Nephron (organoid): ENCODE measurements at regions not wholly inside any gene's neighbourhood (a gene's known extent, or its start where the extent isn't known, plus 50 kb on each side); places are given as distances from the start of the nearest gene placed in this dataset.

Source experiments
- H3K27ac Mint-ChIP-seq, 3 experiments: 2 replicates each; pipeline ENCODE4 v1.8.0; 2020; ENCODE audit warnings: mixed read lengths in 3 of 3, mild to moderate bottlenecking in 2 of 3, moderate library complexity in 1 of 3
- H3K27me3 Mint-ChIP-seq: 2 replicates; pipeline ENCODE4 v1.8.0; 2021; ENCODE audit warnings: low read depth, mild to moderate bottlenecking, moderate library complexity, mixed read lengths
- H3K36me3 Mint-ChIP-seq: 2 replicates; pipeline ENCODE4 v1.8.0; 2020; ENCODE audit warnings: low read depth, mixed read lengths
- H3K4me1 Mint-ChIP-seq: 2 replicates; pipeline ENCODE4 v1.8.0; 2020; ENCODE audit warnings: mixed read lengths
- H3K4me3 Mint-ChIP-seq, 3 experiments: 2 replicates each; pipeline ENCODE4 v1.8.0; 2020; ENCODE audit warnings: mild to moderate bottlenecking in 3 of 3, mixed read lengths in 3 of 3, moderate library complexity in 2 of 3
- H3K9me3 Mint-ChIP-seq: 2 replicates; pipeline ENCODE4 v1.8.0; 2020; ENCODE audit warnings: mixed read lengths
- CTCF ChIP-seq, 3 experiments: fragments of 200-600 bp; sonication (generic); IDR thresholded peaks; one replicate each; pipeline ENCODE4 v1.5.0; 2021; ENCODE audit warnings: antibody characterized with exemption in 3 of 3; ENCODE audit not compliant: unreplicated experiment in 3 of 3

GRCh38 chr12:92540782-92541423 lies 161.9 kb upstream of the PLEKHG7 start:
- H3K4me3 Mint-ChIP-seq: no peak overlapping the region
- no peaks in the 10 kb centered on the region for H3K36me3 Mint-ChIP-seq
- no peaks in the 10 kb centered on the region for H3K27me3 Mint-ChIP-seq
- H3K4me1 Mint-ChIP-seq: peaks cover 50% of the 10 kb centered on the region
- TF ChIP-seq CTCF (IDR thresholded peaks at IDR 0.05; ENCODE audit: unreplicated experiment in 3 of 3): no peak
- H3K9me3 Mint-ChIP-seq: no peaks in the 10 kb centered on the region
- peak overlapping the region; percentile 65 to 73 (median 70) for H3K27ac Mint-ChIP-seq

GRCh38 chr12:92539976-92540781 lies 162.6 kb upstream of the PLEKHG7 start:
- Mint-ChIP-seq H3K27me3 (no peaks in the 10 kb centered on the region), H3K4me3 (no peak overlapping the region), H3K27ac (peak overlapping the region; percentile 65 to 73 (median 70)), H3K4me1 (peaks cover 52% of the 10 kb centered on the region), H3K36me3 (no peaks in the 10 kb centered on the region), H3K9me3 (no peaks in the 10 kb centered on the region)
- peak in 1 of 3 experiments; percentile 12 for TF ChIP-seq CTCF (IDR thresholded peaks at IDR 0.05; ENCODE audit: unreplicated experiment in 3 of 3)

- no peaks in the 10 kb centered on the region for H3K36me3 Mint-ChIP-seq
- H3K27me3 Mint-ChIP-seq: no peaks in the 10 kb centered on the region
- H3K4me3 Mint-ChIP-seq: no peak overlapping the region
- peaks cover 52% of the 10 kb centered on the region for H3K4me1 Mint-ChIP-seq
- TF ChIP-seq CTCF (IDR thresholded peaks at IDR 0.05; ENCODE audit: unreplicated experiment in 3 of 3): no peak
- H3K9me3 Mint-ChIP-seq: no peaks in the 10 kb centered on the region
- peak overlapping the region; percentile 30 to 75 (median 73) for H3K27ac Mint-ChIP-seq
Measured at GRCh38 chr12:92539110-92539749, 163.6 kb upstream of the PLEKHG7 start.

GRCh38 chr12:92537290-92537960 lies 165.4 kb upstream of the PLEKHG7 start:
- no peaks in the 10 kb centered on the region for H3K36me3 Mint-ChIP-seq
- no peaks in the 10 kb centered on the region for H3K27me3 Mint-ChIP-seq
- H3K4me1 Mint-ChIP-seq: peaks cover 53% of the 10 kb centered on the region
- TF ChIP-seq CTCF (IDR thresholded peaks at IDR 0.05; ENCODE audit: unreplicated experiment in 3 of 3): no peak
- H3K4me3 Mint-ChIP-seq: no peak overlapping the region
- peak overlapping the region; percentile 34 to 83 (median 56) for H3K27ac Mint-ChIP-seq
- H3K9me3 Mint-ChIP-seq: no peaks in the 10 kb centered on the region

- H3K27me3 Mint-ChIP-seq: no peaks in the 10 kb centered on the region
- H3K27ac Mint-ChIP-seq: peak overlapping the region; percentile 19 to 91 (median 83)
- H3K4me1 Mint-ChIP-seq: peaks cover 60% of the 10 kb centered on the region
- H3K9me3 Mint-ChIP-seq: peaks cover 3% of the 10 kb centered on the region
- H3K4me3 Mint-ChIP-seq: no peak overlapping the region
- no peaks in the 10 kb centered on the region for H3K36me3 Mint-ChIP-seq
- TF ChIP-seq CTCF (IDR thresholded peaks at IDR 0.05; ENCODE audit: unreplicated experiment in 3 of 3): no peak
Measured at GRCh38 chr12:92535961-92536360, 166.8 kb upstream of the PLEKHG7 start.
